GM21528 (cell line): ENCODE measurements at regions not wholly inside any gene's neighbourhood (a gene's known extent, or its start where the extent isn't known, plus 50 kb on each side); places are given as distances from the start of the nearest gene placed in this dataset.

ENCODE experiments used
- ATAC-seq: cut with Tn5 transposase; IDR thresholded peaks from one replicate; pipeline ENCODE4 v1.9.1; 2021; ENCODE audit warnings: mild to moderate bottlenecking, moderate library complexity; ENCODE audit not compliant: unreplicated experiment, low FRiP score

GRCh38 chr12:12011880-12012260, 58.9 kb upstream of the BCL2L14 start:
- ATAC-seq, result no peak

GRCh38 chr12:12015073-12015685, 55.6 kb upstream of the BCL2L14 start:
- no peak for ATAC-seq

- no peak for ATAC-seq
Observed at GRCh38 chr12:12016284-12017100, 54.2 kb upstream of the BCL2L14 start.

GRCh38 chr12:12017135-12017581, 53.6 kb upstream of the BCL2L14 start:
- ATAC-seq, result no peak

GRCh38 chr12:12017798-12018197, 52.9 kb upstream of the BCL2L14 start:
- ATAC-seq, result no peak

GRCh38 chr12:12018454-12018853, 52.3 kb upstream of the BCL2L14 start:
- no peak for ATAC-seq

- no peak for ATAC-seq
Observed at GRCh38 chr12:12019881-12020280, 50.9 kb upstream of the BCL2L14 start.

GRCh38 chr12:12020762-12021161, 50.0 kb upstream of the BCL2L14 start:
- ATAC-seq, result no peak
